NCI-H524 (cell line): ENCODE measurements at regions not wholly inside any gene's neighbourhood (a gene's known extent, or its start where the extent isn't known, plus 50 kb on each side); places are given as distances from the start of the nearest gene placed in this dataset.

Experiments used
- DNase-seq, 2 experiments: peaks; one replicate each; lab custom pipeline; 2025; lab: John Stamatoyannopoulos, UW

GRCh38 chr4:180706766-180707165, 1536.4 kb upstream of the TENM3 start:
- DNase-seq: no peak

GRCh38 chr4:180710628-180711337, 1532.4 kb upstream of the TENM3 start:
- no peak for DNase-seq

GRCh38 chr4:180717451-180718033, 1525.7 kb upstream of the TENM3 start:
- DNase-seq: no peak

- DNase-seq: no peak
Measured at GRCh38 chr4:180721356-180721755, 1521.8 kb upstream of the TENM3 start.

- DNase-seq: no peak
Measured at GRCh38 chr4:180726611-180727010, 1516.6 kb upstream of the TENM3 start.

- DNase-seq: no peak
Measured at GRCh38 chr4:180727478-180727877, 1515.7 kb upstream of the TENM3 start.

GRCh38 chr4:180734753-180735432, 1508.3 kb upstream of the TENM3 start:
- DNase-seq: no peak

GRCh38 chr4:180741703-180742102, 1501.5 kb upstream of the TENM3 start:
- DNase-seq: no peak

- no peak for DNase-seq
Measured at GRCh38 chr4:180745019-180745418, 1498.2 kb upstream of the TENM3 start.

- no peak for DNase-seq
Measured at GRCh38 chr4:180751009-180751408, 1492.2 kb upstream of the TENM3 start.

GRCh38 chr4:180757927-180758326, 1485.3 kb upstream of the TENM3 start:
- no peak for DNase-seq

GRCh38 chr4:180766045-180766444, 1477.2 kb upstream of the TENM3 start:
- no peak for DNase-seq

GRCh38 chr4:180766944-180767729, 1476.1 kb upstream of the TENM3 start:
- DNase-seq: peak in 1 of 2 experiments; percentile 32

- no peak for DNase-seq
Measured at GRCh38 chr4:180768610-180769009, 1474.6 kb upstream of the TENM3 start.

- no peak for DNase-seq
Measured at GRCh38 chr4:180769791-180770190, 1473.4 kb upstream of the TENM3 start.

- no peak for DNase-seq
Measured at GRCh38 chr4:180770265-180770664, 1472.9 kb upstream of the TENM3 start.

GRCh38 chr4:180784940-180785339, 1458.3 kb upstream of the TENM3 start:
- no peak for DNase-seq

- no peak for DNase-seq
Measured at GRCh38 chr4:180788729-180789128, 1454.5 kb upstream of the TENM3 start.

GRCh38 chr4:180789929-180790328, 1453.3 kb upstream of the TENM3 start:
- DNase-seq: no peak

GRCh38 chr4:180790471-180790870, 1452.7 kb upstream of the TENM3 start:
- no peak for DNase-seq

- no peak for DNase-seq
Measured at GRCh38 chr4:180792541-180792940, 1450.7 kb upstream of the TENM3 start.

GRCh38 chr4:180794333-180794732, 1448.9 kb upstream of the TENM3 start:
- no peak for DNase-seq
